HG03139 (cell line): ENCODE measurements at regions not wholly inside any gene's neighbourhood (a gene's known extent, or its start where the extent isn't known, plus 50 kb on each side); places are given as distances from the start of the nearest gene placed in this dataset.
"Not testable (repeated sequence)": the region's sequence is repeated elsewhere in the genome, so short reads cannot be mapped to it uniquely, and the experiment has no call there.

ENCODE experiments used
- ATAC-seq: cut with Tn5 transposase; IDR thresholded peaks from one replicate; pipeline ENCODE4 v1.9.1; 2021; ENCODE audit not compliant: unreplicated experiment

DNA sequence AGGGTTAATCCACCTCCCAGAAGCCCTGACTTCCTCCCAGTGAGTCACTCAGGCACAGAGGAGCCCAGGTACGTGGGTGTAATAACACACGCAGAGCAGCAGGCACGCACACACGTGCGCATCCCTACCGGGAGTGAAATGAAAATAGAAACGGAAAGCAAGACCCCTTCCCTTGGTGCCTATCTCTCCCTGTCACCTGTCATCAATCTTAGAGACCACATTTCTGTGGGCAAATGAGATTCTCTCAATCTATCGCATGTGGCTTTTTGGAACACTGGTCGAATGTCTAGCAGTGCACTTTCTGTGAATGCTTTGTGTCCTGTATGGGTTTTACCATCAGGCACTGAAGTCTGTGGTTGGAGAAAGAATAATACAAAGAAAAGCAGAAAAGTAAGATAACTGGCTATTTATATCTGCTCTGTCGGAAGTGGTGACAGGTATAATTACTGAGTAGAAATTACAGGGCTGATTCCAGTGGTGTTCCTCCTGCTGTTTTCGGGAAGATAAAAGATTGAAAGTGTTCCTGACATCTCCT is 137.7 kb upstream of the GRIA1 start:
- peak; percentile 67 for ATAC-seq

DNA sequence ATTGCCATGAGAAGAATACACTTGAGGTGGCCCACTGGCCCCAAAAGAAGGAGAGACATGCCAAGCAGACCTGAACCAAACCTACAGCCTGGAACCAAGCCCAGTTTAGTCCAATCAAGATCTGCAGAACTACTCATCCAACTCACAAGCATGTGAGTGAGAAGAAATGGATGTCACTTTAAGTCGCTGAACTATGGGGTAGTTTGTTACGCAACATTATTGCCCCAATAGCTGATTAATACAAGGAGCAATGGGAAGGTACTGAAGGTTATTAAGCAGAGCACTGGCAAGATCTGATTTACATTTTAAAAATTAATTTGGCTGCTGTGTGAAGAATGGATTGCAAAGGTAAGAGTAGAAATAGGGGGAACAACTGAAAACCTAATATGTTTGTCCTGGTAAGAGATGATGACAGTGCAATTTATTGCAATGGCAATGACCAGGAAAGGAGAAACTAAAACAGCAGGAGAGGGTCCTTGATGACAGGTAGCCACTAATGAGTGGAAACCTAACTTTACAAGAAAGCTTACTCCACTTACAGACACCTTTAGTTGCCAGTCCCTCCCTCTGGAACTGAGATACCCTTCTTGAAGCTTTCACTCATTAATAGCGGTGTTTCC is 132.9 kb upstream of the GRIA1 start:
- no peak for ATAC-seq

DNA sequence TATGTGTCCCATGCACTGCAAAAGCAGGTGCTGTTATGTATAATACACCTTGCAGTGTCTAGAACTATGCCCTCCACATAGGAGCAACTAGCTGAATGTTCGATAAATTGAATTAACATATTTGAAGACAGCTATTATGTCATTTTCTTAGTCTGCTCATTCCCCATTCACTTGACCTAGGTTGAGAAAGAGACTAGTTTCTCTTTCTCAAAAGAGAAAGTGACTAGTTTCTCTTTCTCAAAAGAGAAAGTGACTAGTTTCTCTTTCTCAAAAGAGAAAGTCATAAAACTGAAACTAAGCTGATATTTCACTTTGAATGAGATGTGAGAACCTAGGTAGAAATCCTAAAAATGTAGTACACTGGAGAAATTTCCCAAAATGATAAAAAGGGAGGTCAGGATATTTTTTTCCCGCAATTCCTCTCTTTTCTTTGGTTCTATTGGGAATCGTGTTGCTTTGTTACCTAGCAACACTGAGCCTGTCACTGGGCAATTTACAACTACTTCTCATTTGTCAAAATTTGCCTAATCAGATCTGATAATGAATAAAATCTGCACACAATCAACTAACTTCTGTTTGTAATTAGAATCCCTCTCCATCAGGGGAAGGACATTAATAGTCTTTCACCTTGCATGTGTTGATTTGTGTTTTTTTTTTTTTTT is 132.0 kb upstream of the GRIA1 start:
- peak; percentile 85 for ATAC-seq

DNA sequence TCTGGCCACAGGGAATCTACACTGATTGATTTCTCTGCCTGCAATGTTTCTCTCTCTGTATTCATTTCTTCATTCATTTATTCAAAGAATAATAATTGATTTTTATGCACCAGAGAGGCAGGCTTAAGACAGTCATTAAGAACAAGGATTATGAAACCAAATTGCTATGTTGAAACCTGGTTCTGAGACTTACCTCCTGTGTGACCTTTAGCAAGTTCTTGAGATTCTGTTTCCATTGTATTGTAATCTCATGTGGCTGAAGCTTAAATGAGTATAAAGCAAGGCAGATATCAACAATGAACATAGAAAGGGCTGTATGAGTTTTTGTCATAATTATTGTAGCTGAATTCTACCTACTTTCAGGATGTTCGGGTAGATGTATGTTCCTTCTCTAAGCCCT is 129.6 kb upstream of the GRIA1 start:
- ATAC-seq = no peak

DNA sequence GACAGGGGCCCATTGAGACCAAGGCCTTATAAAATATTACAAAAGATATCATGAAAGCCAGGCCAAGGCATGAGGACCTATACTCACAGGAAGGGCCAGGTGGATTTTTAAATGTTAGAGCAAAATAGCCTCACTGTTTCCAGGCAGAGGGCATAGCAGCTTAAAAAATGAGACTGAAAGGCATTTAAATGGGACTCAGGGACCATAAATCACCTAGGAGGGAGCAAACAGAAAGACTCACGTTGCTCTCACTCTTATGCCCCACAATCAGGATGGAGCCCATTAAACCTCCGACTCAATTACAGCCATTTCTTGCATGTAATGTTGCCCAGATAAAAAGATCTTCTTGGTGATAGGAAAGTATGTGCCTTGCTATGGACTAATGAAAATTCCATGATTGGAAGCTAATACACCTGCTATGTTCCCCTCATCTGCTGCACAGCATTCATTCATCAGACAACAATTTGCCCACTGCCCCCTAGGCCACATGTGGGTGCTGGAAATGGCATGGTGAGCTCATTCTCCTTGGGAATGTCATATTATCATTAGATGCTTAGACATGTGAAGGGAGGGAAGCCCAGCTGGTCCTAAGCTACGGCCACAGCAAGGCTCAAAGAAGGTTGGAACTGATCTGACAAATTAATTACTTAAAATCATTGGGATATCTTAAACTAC is 128.6 kb upstream of the GRIA1 start:
- no peak for ATAC-seq

DNA sequence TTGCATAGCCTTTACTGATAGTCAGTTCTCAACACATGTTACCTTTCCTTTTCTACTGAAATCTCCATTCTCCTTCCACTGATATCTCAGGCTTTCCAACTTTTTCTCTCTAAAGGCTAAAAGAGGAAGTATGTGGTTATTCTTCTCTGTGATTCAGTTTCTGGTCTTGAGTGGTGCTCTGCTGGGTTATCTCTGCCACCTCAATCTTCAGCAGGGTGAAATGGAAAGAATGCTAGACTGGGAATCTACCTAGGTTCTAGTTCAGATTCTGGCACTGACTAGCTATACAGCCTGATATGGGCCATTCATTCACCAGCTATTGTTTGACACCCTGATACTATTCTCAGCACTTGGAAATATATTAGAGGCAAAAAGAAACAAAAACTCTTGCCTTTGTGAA is 124.9 kb upstream of the GRIA1 start:
- no peak for ATAC-seq

DNA sequence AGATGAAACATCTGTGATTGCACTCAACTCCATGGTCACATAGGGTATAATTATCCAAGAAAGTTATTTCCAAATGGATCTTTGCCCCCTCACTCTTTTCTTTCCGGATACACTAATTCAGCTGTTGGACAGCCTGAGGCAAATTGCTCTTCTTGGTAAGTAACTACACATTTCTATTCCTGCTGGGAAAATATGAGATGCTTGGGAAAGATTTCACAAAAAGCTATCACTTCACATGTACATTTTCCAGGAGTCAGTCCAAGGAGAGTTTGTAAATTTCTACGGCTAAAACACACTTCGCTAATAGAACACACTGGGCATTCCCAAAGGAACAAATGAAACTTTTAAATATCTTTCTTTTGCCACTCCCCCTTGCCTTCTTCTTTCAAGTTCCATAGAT is 123.0 kb upstream of the GRIA1 start:
- no peak for ATAC-seq

DNA sequence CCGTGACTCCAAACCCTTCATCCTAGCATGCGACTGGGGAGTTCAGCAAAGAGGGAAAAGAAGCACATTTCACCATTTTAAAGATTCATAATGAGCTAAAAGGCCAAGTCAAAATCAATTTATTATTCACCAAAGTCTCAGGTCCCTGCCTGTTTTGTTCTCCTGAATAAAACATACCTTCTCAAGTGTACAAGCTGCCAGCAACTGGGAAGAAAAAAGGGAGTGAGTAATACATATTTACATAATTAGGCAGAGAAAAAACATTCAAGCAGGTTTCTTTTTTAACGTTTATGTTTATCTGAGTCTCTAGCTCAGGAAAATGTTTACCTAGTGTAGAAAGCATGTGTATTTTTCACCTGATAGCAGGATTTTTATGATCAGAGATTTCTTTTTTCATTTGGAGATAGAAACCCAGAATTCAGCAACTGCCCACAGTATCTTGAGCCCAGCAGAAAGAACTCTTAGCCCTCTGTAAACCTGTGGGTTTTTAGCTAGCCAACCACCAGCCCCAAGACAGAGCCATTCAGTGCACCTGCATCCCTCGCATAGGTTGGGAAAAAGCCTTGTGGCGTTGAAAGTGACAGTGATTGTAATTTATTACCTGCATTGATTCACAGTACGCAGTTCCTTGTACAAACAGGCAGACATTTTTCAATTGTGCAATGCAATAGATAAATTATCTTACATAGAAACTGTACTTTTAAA is 117.9 kb upstream of the GRIA1 start:
- no peak for ATAC-seq

DNA sequence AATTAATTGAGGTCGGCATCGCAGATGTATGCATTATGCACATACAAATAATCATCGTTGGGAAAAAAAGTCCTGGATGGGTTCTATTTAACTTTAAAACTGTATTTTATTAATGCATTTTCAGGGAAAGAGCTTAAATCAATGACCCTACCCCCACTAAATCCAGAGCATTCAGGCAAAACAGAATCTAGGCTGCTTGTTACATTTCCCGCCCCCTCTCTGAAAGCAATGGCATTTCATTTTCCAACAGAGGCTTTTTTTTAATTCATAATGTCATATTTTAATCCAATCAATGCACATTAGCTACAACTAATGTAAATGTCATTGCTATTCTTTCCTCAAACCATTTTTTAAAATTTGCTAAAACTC is 117.4 kb upstream of the GRIA1 start:
- ATAC-seq = no peak

DNA sequence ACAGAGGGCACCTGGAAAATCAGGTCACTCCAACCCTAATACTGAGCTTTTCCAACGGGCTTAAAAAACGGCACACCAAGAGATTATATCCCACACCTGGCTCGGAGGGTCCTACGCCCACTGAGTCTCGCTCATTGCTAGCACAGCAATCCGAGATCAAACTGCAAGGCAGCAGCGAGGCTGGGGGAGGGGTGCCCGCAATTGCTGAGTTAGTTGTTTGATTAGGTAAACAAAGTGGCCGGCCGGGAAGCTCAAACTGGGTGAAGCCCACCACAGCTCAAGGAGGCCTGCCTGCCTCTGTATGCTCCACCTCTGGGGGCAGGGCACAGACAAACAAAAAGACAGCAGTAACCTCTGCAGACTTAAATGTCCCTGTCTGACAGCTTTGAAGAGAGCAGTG is 108.8 kb upstream of the GRIA1 start:
- not testable (repeated sequence) for ATAC-seq

DNA sequence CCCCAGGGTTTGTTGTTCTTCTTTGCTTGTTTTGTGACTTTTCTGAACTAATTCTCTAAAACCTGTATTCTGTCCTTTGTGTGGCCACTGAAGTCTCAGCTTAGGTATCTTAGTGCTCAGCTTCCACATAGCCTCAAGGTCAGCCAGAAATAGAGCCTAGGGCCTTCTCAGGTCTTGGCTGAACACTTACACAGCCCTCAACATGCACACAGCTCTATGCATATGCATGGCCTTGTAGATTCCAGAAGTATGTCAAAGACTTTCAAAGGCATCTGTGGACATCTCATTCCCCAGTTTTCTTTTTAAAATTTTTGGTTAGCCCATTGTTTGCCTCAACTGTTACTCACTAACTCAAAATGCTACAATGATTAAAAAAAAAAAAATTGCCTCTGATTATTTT is 99.9 kb upstream of the GRIA1 start:
- no peak for ATAC-seq

DNA sequence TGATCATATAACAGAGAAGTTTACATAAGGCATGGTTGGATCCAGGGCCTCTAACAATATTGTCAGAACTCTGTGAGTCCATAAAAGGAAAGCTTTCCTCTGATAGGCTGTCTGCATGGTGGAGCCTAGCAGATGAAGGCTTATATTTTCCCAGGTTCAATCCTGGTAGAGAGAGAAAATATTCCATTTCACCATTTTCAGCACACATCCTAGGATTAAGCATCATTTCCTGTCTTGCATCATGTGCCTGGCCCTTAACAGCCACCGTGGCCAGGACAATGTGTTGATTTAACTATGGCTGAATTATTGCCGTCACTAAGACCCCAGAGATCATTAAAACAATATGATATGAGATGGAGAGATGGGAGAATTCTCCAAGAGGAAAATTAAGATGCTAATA is 90.9 kb upstream of the GRIA1 start:
- ATAC-seq = no peak

DNA sequence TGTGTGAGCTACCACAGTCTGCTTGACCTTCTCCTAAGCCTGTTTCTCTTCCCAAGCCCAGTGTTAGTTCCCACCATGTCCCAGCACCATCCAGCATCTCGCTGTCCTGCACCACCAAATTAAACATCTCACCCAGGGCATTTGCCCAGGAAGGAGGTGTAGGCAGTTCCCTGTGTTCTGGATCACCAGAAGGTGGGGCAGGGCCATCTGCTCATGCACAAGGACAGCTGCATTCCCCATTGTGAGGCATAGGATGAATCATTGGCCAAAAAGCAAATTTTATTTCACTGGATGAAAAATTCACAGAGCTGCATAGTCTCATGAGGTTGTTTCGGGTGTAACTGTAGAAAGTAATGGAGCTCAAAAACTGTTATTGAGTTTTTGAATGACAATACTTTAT is 89.5 kb upstream of the GRIA1 start:
- no peak for ATAC-seq

DNA sequence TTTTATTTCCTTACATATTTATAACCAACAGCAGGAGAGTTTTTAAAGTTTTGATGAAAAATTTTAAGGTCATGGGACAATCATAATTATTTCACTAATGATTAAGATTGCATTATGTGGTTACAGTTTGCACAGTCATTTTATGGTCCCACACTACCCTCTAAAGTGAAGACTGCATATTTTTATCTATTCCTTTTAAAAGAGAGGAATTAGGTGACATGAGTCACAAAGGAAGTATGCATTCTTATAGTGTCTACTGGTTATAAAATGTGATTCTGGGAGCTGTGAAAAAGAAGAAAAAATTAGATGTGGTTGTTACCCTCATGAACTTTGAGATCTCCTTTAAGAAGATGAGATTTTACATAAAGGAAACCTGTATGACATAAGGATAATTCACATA is 87.9 kb upstream of the GRIA1 start:
- no peak for ATAC-seq

DNA sequence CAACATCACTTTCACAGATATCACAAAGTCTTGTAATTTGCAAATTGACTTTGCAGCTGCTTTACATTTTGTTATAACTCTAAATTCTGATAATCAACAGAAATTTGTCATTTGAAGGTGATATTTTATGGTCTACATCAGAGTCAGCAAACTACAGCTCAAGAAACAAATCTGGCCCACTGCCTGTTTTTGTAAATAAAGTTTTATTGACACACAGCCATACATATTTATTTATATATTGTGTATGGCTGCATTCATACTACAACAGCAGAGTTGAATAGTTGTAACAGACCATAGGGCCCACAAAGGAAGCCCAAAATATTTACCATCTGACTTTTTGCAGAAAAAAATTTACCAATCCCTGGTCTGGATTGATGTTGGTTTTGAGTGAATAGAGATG is 87.0 kb upstream of the GRIA1 start:
- ATAC-seq = no peak

DNA sequence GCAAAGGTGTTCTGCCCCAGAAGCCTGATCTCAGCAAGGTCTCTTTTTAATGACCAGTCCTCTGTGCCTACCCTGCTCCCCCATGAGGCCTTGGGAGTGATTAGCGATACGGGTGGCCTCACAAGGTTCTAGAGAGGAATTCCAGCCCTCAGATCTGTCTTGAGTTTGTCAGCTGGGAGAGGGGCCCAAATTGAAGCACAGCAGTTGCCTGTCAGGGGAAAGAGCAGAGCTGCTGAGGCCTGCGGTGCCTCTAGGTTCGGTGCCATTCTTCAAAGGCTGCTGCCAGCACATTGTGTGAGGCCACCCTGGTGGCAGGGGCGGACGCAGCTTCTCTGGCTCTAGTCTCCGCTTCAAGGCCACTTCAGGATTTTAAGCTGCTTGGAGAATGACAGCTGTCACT is 85.7 kb upstream of the GRIA1 start:
- ATAC-seq = no peak

DNA sequence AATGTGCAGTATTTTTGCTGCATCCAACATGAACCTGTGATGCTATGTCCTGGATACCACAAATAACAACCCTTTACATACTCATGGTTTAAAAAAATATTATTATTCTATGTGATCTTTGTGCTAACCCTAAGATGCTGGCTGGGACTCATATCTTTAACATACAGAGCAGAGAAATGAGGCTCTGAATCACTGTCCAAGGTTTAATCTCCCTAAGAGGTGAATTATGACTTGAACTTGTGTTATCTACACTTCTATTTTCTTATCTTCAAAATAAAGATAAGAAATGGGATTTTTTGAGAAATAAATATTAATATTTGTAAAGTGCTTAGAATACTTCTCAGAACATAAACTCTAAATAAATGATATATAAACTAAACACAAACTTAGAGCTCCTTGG is 68.8 kb upstream of the GRIA1 start:
- no peak for ATAC-seq

DNA sequence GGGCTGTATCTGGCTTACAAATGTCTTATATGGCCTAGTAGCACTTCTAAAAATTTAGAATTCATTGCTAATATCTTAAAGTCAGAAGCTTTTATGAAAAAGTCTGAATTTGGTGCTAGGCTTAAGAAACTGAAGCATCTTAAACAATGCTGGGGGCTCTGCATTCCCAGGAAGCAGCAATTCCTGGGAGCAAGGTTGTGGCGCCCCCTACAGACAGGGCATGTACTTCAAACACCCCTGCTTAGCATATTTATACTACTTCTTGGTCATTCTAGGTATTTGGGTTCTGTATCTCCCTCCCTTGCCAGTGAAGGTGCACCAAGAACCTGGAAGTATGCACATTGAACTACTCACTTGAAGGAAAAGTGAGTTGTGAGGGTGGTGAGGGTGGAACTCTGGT is 64.6 kb upstream of the GRIA1 start:
- no peak for ATAC-seq

DNA sequence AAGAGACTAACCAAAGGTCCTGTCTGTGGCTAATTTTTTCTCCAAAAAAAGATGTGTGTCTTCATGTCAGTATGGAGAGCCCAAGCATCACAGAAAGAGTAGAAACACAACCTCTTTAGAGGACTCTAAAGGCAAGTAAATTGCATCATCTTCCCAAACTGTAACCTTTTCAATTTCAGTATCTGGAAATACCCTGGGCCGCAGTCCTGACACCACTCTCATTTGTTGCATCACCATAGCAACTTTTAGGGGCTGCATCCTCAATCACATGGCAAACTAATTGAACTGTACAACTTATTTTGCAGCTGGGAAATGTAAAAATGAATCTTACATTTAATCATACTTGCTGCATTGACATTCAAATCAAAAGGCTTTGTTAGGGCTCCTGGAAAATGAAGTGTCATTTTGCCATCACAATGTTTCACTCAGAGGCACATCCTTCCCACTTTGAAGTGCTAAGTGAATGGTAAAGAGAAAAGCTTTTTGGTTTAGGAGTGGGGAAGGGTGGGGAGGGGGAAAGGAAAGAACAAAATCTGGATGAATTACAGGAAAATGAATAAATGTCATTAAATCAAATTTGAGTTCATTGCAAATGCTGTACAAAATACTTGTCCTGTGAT is 60.6 kb upstream of the GRIA1 start:
- no peak for ATAC-seq

DNA sequence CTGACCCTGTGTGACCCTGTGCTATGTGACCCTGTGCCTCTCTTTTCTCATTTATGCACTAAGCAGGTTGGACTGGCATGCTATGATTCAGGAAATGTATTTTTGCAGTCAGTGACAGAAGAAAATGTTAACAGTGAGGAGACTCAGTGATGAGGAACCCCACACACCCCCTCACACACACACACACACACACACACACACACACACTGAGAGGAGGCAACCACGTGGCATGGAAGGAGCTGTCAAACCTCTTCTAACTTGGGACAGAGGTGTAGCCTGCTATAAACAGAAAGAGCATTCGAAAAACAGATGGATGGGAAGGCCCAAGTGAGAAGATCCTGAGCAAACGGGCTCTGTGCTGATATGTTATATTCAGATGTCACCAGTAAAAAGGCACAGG is 57.9 kb upstream of the GRIA1 start:
- ATAC-seq = no peak

DNA sequence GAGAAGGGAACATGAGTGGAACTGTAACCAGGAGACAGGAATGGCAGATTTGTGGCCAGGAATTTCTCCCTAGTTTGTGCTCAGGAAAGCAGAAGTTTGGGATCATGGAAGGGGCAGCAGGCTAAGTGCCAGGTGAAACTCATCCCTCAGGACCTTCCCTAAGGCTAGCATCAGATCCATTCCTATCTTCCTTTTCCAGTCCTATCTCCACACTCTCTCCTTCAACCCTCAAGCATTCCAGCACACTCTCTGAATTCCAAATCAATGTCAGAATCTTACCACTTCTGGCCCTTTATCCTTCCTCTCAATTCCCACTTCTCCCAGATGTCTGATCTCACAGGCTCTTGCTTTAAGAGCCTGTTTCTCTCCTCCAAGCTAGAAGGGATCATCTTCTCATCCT is 53.2 kb upstream of the GRIA1 start:
- ATAC-seq = no peak
